K562 (cell line): ENCODE measurements at regions not wholly inside any gene's neighbourhood (a gene's known extent, or its start where the extent isn't known, plus 50 kb on each side); places are given as distances from the start of the nearest gene placed in this dataset.

Source experiments
- ATAC-seq: fragments of 200-7000 bp; cut with Tn5 transposase; 3 replicates; pipeline ENCODE4 v1.9.1; 2020; ENCODE audit warnings: moderate library complexity
- BruUV-seq: library from RNA; stranded (reverse); fragments of 400-500 nt; replicated peaks from 2 replicates; lab custom pipeline; 2021; lab: Mats Ljungman, UMichigan
- CTCF ChIA-PET: fragments of 300-600 bp; formaldehyde crosslinking; extraction: SDS; loops from one replicate; lab custom pipeline; 2021; ENCODE audit warnings: low intra/inter-chr PET ratio; lab: Yijun Ruan, JAX
- POLR2A ChIA-PET: fragments of 300-600, 350-650 bp; sonication (Branson Sonifier 250); formaldehyde crosslinking; extraction: SDS; loops from one replicate; lab custom pipeline; 2021; ENCODE audit warnings: antibody characterized with exemption, inconsistent platforms; lab: Yijun Ruan, JAX
- DNase-seq, 4 experiments: peaks; one replicate each; pipeline versions ENCODE4 v3.0.0 to v3.0.0-alpha.2; 2011 to 2018; ENCODE audit warnings: low spot score in 3 of 4, mixed read lengths in 3 of 4; ENCODE audit errors: extremely low read depth in 1 of 4
- FAIRE-seq: peaks from 2 replicates; lab custom pipeline; 2011; peaks lifted over from hg19 to GRCh38; lab: Jason Lieb, UNC
- H2AFZ ChIP-seq: 2 replicates; pipeline ENCODE4 v1.6.0; 2011; ENCODE audit warnings: low read depth, low read length, control low read depth, inconsistent platforms
- H3K27ac ChIP-seq: fragments of 200-600 bp; 3 replicates; pipeline ENCODE4 v1.8.0; 2011; ENCODE audit warnings: low read depth, mild to moderate bottlenecking, control low read depth, inconsistent platforms, low read length, moderate library complexity, mixed read lengths; ENCODE audit errors: extremely low read depth
- H3K27me3 ChIP-seq, 2 experiments: fragments of 300-600 bp in 1 of 2; 2 replicates in 1 of 2; 3 replicates in 1 of 2; pipeline versions ENCODE4 v1.6.0 to v1.8.0; 2011; ENCODE audit warnings: inconsistent platforms in 2 of 2, low read length in 2 of 2, mild to moderate bottlenecking in 1 of 2, mixed read lengths in 1 of 2, moderate library complexity in 1 of 2; ENCODE audit not compliant: control insufficient read depth in 2 of 2, insufficient read depth in 2 of 2
- H3K36me3 ChIP-seq: fragments of 300-600 bp; 3 replicates; pipeline ENCODE4 v1.8.0; 2011; ENCODE audit warnings: mild to moderate bottlenecking, low read length, inconsistent platforms; ENCODE audit not compliant: control insufficient read depth, insufficient read depth
- H3K4me1 ChIP-seq, 2 experiments: fragments of 200-600 bp in 1 of 2; replicated peaks in 1 of 2; 2 replicates in 1 of 2; 3 replicates in 1 of 2; pipeline versions ENCODE4 v1.5.1 to v1.8.0; 2011; ENCODE audit warnings: inconsistent platforms in 2 of 2, low read length in 2 of 2, mild to moderate bottlenecking in 1 of 2, mixed read lengths in 1 of 2, moderate library complexity in 1 of 2; ENCODE audit not compliant: control insufficient read depth in 2 of 2, insufficient read depth in 2 of 2
- H3K4me2 ChIP-seq: 2 replicates; pipeline ENCODE4 v1.6.1; 2011; ENCODE audit warnings: low read length, control low read depth, inconsistent platforms, mixed read lengths; ENCODE audit not compliant: insufficient read depth
- H3K4me3 ChIP-seq: fragments of 200-600 bp; sonication (generic), shearing (Covaris generic); 2 replicates; pipeline ENCODE4 v1.5.1; 2016; ENCODE audit warnings: control low read depth, inconsistent platforms
- H3K79me2 ChIP-seq: fragments of 200-600 bp; 3 replicates; pipeline ENCODE4 v1.8.0; 2011; ENCODE audit warnings: low read length, inconsistent platforms; ENCODE audit not compliant: control insufficient read depth, insufficient read depth
- H3K9ac ChIP-seq, 2 experiments: 2 replicates each; pipeline versions ENCODE4 v1.6.0 to v1.6.1; 2011; ENCODE audit warnings: low read depth in 2 of 2, low read length in 2 of 2, control low read depth in 1 of 2, inconsistent platforms in 1 of 2, mild to moderate bottlenecking in 1 of 2, mixed read lengths in 1 of 2; ENCODE audit not compliant: insufficient read depth in 1 of 2
- H3K9me1 ChIP-seq: one replicate; pipeline ENCODE4 v1.6.0; 2011; ENCODE audit warnings: inconsistent platforms, mild to moderate bottlenecking, low read length, moderate library complexity; ENCODE audit not compliant: control insufficient read depth, insufficient read depth
- H3K9me3 ChIP-seq: replicated peaks from 2 replicates; pipeline ENCODE4 v1.5.1; 2011; ENCODE audit warnings: low read depth, low read length, inconsistent platforms; ENCODE audit not compliant: control insufficient read depth, insufficient read depth
- H4K20me1 ChIP-seq: replicated peaks from 2 replicates; pipeline ENCODE4 v1.6.1; 2011; ENCODE audit warnings: low read length, inconsistent platforms, mixed read lengths; ENCODE audit not compliant: control insufficient read depth, insufficient read depth
- HNRNPH1 ChIP-seq: fragments of 200-400 bp; formaldehyde crosslinking; optimal IDR thresholded peaks from 2 replicates; pipeline ENCODE3; 2017; ENCODE audit warnings: low read depth, mild to moderate bottlenecking, low read length, moderate library complexity
- POLR2G ChIP-seq: fragments of 200-400 bp; formaldehyde crosslinking; IDR thresholded peaks from 2 replicates; pipeline ENCODE4 v1.6.1; 2017; ENCODE audit warnings: low read depth, mild to moderate bottlenecking, antibody characterized with exemption, low read length, moderate library complexity
- PRDM10 ChIP-seq: fragments of 450-650 bp; IDR thresholded peaks from 2 replicates; pipeline ENCODE4 v1.6.1; 2018; ENCODE audit not compliant: partially characterized antibody
- RBBP5 ChIP-seq: fragments of 200-600 bp; sonication (generic); IDR thresholded peaks from 2 replicates; pipeline ENCODE4 v1.6.1; 2012; ENCODE audit warnings: borderline replicate concordance, mild to moderate bottlenecking, low read length, control low read depth, inconsistent platforms; ENCODE audit not compliant: insufficient read depth, poor library complexity, severe bottlenecking
- RBM17 ChIP-seq: fragments of 200-400 bp; formaldehyde crosslinking; IDR thresholded peaks from 2 replicates; pipeline ENCODE4 v1.6.1; 2017; ENCODE audit warnings: low read depth, mild to moderate bottlenecking, low read length, borderline replicate concordance
- RNF219 ChIP-seq: fragments of 250-450 bp; sonication (Bioruptor Pico); IDR thresholded peaks from 2 replicates; pipeline ENCODE4 v1.5.0; 2022; ENCODE audit warnings: mild to moderate bottlenecking
- TRIM28 ChIP-seq: fragments of 450-650 bp; IDR thresholded peaks from 2 replicates; pipeline ENCODE4 v1.6.1; 2017
- ZEB2 ChIP-seq: fragments of 450-650 bp; IDR thresholded peaks from 2 replicates; pipeline ENCODE4 v1.6.1; 2016
- ZNF3 ChIP-seq: fragments of 250-450 bp; sonication (Bioruptor Pico); IDR thresholded peaks from 2 replicates; pipeline ENCODE4 v1.5.0; 2021; ENCODE audit warnings: mild to moderate bottlenecking, moderate library complexity
- WGBS: fragments of 100-300 bp; shearing (Covaris generic); methylation state at CpG from one replicate; pipeline ENCODE4 v1.1.6; 2016; ENCODE audit warnings: low coverage, mixed read lengths; ENCODE audit not compliant: insufficient coverage; ENCODE audit errors: missing lambda C conversion rate; 5-methylcytosine and 5-hydroxymethylcytosine counted together
- in situ Hi-C: fragments of 300-500 bp; cut with MboI; formaldehyde crosslinking; loops from 4 replicates; pipeline ENCODE4 v1.15.0; 2018; ENCODE audit warnings: inconsistent platforms, mixed read lengths
- intact Hi-C: fragments of 100-400 bp; cut with micrococcal nuclease; formaldehyde crosslinking; loops from 2 replicates; pipeline ENCODE4 v1.14.2; 2022
- TF ChIP-seq, protein P1 (sequence below): fragments of 450-650 bp; formaldehyde crosslinking; IDR thresholded peaks from 2 replicates; pipeline ENCODE4 v1.4.0; 2022; ENCODE audit warnings: mild to moderate bottlenecking, moderate library complexity
- TF ChIP-seq, protein P2 (sequence below): fragments of 450-650 bp; formaldehyde crosslinking; IDR thresholded peaks from 2 replicates; pipeline ENCODE4 v1.4.0; 2020; ENCODE audit warnings: mild to moderate bottlenecking, moderate library complexity

DNA sequence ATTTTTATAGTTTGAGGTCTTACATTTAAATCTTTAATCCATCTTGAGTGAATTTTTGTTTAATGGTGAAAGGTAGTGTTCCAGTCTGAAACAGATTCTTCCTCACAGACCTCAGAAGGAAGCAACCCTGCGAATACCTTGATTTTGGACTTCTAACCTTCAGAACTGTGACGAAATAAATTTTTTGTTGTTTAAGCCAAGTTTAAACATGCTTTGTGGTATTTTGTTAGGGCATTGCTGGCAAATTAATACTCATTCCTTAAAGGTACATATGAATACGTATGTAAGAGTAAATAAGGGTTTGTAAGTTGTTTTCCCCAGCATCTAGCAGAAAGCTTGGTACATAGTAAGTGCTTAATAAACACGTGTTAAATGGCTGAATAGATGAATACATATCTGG is 100.3 kb downstream of the SEC16B start:
- H3K4me1 ChIP-seq, result no peaks in the 10 kb centered on the region
- DNase-seq (no peak), ATAC-seq (no peak), FAIRE-seq (no peak)
- in situ Hi-C loops (no loop called here), intact Hi-C loops (no loop called here)
- no peaks in the 10 kb centered on the region for H3K36me3 ChIP-seq
- no peaks in the 10 kb centered on the region for H3K27me3 ChIP-seq
- H3K4me3 ChIP-seq, result no peak overlapping the region
- WGBS, result 1% methylated on average over 4 of the region's 4 CpGs
- H4K20me1 ChIP-seq, result no peaks in the 10 kb centered on the region
- no peak overlapping the region for H2AFZ ChIP-seq
- no peak overlapping the region for H3K9ac ChIP-seq
- BruUV-seq, result no TSS peak
- H3K4me2 ChIP-seq, result no peak overlapping the region
- no peaks in the 10 kb centered on the region for H3K9me1 ChIP-seq
- no peak overlapping the region for H3K27ac ChIP-seq
- POLR2A ChIA-PET, result no interaction called here
- CTCF ChIA-PET, result no interaction called here
- no peaks in the 10 kb centered on the region for H3K79me2 ChIP-seq
- no peaks in the 10 kb centered on the region; the same call in 1 of the 2 replicates for H3K9me3 ChIP-seq
- TF ChIP-seq ZNF3, result no peak
- TF ChIP-seq PRDM10, result no peak
- TF ChIP-seq, protein P1, sequence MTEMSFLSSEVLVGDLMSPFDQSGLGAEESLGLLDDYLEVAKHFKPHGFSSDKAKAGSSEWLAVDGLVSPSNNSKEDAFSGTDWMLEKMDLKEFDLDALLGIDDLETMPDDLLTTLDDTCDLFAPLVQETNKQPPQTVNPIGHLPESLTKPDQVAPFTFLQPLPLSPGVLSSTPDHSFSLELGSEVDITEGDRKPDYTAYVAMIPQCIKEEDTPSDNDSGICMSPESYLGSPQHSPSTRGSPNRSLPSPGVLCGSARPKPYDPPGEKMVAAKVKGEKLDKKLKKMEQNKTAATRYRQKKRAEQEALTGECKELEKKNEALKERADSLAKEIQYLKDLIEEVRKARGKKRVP (CRISPR knock-in tag), result no peak
- no peak for TF ChIP-seq RBBP5
- no peak for TF ChIP-seq HNRNPH1
- no peak for TF ChIP-seq RBM17
- no peak for TF ChIP-seq POLR2G
- TF ChIP-seq TRIM28, result no peak
- TF ChIP-seq RNF219 (CRISPR knock-in tag), result no peak
- TF ChIP-seq, protein P2, sequence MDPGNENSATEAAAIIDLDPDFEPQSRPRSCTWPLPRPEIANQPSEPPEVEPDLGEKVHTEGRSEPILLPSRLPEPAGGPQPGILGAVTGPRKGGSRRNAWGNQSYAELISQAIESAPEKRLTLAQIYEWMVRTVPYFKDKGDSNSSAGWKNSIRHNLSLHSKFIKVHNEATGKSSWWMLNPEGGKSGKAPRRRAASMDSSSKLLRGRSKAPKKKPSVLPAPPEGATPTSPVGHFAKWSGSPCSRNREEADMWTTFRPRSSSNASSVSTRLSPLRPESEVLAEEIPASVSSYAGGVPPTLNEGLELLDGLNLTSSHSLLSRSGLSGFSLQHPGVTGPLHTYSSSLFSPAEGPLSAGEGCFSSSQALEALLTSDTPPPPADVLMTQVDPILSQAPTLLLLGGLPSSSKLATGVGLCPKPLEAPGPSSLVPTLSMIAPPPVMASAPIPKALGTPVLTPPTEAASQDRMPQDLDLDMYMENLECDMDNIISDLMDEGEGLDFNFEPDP (CRISPR knock-in tag), result no peak
- no peak for TF ChIP-seq ZEB2
